ENCODE measurements at regions not wholly inside any gene's neighbourhood (a gene's known extent, or its start where the extent isn't known, plus 50 kb on each side); places are given as distances from the start of the nearest gene placed in this dataset.
"Not testable (repeated sequence)": the region's sequence is repeated elsewhere in the genome, so short reads cannot be mapped to it uniquely, and the experiment has no call there.

DNA sequence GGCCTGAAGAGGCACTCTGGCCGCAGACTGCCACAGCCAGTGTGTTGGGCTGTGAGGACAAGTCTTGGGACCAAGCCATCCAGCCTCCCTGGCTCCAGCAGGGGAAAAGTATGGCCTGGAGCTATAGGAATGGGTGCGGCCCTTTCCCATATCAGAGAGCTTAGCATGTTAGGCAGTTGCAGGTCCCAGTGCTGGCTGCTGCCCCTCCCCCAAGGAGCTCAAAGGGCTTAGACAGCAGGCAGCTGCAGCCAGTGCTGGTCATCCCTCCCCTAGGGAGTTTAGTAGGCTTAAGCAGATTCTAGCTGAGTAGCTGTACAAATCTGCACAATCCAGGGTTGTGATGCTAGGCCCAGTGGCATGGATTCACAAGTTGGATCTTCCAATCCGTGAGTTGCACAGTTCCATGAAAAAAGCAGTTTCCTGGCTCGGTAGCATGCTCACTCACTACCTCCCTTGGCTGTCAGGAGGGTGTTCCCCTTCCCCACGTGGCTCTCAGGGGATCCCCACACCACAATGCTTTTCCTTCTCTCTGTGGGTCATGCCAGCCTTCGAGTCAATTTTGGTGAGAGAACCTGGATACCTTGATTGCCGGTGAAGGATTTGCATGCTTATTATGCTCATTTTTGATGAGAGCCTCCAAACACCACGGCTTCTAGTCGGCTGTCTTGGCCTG, 1490.8 kb downstream of the BRINP3 start:
- no peak for DNase-seq

DNA sequence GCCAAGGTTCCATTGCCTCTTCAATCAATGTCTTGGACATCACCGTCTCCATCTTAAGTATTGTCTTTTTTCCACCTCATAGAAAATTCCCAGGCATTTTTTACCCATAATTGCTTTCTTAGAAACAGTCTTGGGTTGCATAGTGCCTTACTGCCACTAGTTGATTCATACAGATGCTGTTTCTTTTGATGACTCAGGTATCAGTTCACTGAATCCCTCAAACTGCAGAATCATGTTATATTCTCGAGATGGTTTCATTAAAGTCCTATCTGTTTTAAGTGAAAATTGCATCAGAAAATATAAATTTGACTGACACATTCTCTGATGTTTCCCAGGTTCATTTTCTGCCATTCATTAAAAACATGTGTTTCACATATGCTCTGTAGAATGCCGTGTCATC, 1489.1 kb downstream of the BRINP3 start:
- no peak for DNase-seq

DNA sequence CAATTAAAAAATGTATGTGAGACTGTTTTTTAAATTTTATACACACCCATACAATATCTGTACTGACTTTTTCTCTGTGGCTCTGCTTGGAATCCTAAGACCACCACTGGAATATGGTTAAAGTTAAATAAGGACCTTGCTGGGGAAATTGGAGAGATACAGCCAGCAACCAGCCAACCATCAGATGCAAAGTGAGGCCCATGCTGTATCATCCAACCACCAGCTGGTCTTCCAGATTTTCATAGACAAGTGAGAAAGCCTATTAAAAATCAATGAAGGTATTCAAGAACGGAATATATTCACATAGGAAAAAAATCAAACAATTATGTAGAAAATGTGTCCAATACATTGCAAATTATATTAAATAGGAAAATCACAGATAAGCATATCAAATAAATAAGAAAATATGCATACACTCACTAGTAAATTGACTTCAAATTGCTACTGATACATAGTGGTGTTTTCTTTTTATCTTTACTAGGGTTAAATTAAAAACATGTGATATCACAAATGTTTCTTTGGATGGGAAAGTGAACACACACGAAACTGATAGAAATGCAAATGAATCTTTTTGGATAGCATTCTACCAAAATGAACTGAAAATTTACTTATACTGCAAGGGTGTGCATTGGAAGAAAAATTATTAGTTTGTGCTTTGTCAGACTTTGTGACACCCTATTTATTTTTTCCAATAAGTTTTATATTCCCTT, 1486.3 kb downstream of the BRINP3 start:
- DNase-seq = no peak

DNA sequence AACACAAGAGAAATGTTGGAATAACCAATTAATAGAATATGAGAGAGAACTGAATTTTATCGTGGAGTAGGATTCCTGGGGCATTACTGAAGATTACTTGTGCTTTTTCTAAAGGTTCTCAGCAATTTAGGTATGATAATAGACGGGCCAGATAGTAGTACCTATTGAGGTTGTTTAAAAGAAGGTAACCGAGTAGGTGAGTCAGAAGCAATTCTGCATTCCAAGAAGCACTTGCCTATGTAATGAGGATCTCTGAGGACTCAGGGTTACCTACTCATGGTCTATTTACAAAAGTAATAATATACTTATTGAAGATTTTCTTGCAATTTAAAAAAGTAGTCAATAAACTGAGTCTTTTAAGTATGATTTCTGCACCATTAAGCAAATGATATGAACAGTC, 1469.8 kb downstream of the BRINP3 start:
- no peak for DNase-seq

DNA sequence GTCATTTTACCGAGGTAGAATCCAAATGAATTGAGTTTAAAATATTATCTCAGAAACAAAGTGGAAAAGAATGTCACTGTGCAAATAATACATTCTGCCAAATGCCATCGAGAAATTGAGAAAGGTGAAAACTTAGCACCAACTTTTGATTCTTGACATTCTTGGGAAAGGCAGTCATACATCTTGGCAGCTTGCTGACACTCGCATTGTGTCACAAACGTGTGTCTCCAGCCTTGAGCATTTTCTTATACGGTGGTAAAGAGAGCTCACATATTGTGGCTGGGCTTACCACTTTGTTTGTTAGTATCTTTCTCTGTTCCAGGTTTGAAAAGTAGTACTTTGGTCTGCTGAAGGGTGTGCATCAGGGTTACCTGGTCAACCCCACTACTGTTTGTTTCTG, 1456.1 kb downstream of the BRINP3 start:
- no peak for DNase-seq

DNA sequence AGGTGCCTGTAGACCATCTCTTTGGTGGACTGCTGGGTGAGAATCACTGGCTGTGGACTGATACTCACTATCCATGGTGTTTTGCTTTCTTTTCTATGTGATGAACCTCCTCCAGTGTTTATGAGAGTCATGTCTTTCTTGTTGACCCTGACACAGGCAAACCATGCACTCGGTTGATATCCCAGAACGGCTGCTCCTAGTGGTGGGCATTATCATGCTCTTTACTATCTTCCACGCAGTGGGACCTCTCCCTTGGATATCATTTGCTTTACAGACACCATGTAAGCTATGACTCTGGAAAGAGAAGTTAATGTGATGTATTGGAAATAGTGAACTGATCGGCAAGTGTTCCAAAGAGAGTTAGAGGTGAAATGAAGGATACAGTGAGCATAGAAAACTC, 1455.6 kb downstream of the BRINP3 start:
- DNase-seq = no peak

DNA sequence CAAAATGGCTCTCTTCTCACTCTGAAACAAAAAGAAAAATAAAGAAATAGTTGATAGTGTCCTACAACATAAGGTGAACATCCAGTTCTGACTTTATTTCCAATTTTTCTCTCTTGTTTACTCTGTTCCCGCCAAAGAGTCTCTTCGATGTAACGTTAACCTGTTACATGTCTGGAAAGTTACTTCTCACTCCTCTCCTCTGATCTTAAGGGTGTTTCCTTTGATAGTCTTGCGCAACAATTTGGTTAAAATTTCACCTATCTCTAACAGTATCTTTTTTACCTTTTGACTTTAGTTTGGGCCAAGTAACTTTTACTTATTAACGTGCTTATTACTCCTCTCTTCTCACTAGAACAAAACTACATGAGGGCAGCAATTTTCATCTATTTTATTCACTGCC, 1450.2 kb downstream of the BRINP3 start:
- DNase-seq = no peak

DNA sequence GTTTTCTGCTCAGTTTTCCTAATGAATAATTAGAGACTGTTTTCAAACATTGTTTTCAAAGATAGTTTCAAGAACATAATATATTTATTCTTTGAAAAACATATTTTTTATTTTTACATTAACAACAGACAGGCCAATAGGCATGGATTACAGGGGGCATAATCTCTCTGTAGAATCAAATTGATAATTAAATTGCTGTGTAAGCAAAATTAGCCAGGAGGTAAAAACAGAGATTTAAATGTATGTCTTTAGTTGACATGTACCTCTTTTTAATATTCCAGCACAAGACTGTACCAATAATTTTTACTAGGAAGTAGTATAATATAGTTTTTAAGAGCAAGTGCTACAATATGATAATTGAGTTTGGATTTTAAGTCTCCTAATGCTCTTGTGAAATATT, 1444.5 kb downstream of the BRINP3 start:
- DNase-seq = no peak

DNA sequence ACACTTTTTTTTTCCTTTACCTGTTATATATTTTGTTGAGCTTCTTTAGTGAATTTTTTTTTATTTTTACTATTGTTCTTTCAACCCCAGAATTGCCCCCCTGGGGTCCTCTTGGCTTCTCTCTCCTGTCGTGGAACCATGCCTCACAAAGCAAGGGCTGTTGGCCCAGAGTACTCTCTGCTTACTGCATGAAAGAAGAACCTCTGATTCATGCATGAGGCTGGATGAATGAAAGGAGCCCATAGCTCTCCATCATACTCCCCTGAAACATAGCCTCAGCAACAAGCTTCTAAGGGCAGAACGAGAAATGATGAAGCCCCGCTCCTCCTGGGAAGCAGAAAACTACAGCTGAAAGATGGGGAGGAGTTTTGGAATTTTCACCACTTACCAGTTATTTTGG, 1441.0 kb downstream of the BRINP3 start:
- DNase-seq = no peak

DNA sequence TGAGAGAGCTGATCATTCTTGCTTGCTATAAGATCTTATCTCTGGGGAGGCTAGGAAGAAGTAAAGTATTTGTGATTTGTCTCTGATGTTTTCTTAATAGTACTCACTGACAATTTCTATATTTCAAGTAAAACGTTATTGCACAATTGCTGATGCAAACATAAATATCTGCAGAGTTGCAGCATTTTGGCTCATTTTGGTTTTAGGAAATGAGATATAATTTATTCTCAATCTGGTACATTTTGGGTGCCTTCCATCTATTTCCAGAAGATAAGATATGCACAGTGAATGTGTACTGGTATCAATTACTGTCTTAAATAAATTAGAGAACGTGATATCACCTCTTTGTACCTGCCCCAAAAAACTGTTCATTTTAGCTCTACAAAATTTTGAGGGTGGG, 1431.5 kb downstream of the BRINP3 start:
- no peak for DNase-seq

DNA sequence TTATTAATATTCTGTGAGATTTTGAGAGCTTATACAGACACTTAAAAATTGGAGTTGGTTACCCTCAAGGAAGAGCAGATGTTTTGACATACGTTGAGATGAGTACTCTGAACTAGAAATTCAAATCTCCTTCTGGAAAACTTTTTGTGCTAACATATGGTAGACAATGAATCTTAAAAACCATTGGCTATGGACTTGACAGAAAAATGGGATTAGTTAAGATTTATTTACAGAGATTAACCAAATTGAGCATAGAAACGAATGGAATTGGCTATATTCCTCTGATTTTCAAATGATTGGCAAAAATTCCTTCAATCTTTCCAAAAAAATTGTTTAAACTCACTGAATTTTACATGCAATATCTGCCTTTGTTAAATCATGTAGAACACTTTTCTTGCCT, 1392.9 kb downstream of the BRINP3 start:
- DNase-seq = no peak

DNA sequence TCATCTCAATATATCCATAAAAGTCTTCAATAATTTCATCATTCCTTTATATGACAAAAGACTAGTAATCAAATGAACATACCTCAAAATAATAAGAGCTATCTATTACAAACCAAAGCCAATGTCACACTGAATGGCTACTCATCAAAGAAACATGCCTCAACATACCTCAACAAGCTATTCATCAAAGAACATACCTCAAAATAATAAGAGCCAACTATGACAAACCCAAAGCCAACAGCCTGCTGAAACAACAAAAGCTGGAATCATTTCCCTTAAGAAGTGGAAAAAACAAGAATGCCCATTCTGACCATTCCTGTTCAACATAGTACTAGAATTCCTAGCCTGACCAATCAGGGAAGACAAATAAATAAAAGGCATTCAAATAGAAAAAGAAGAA, 1373.7 kb downstream of the BRINP3 start:
- DNase-seq = no peak

DNA sequence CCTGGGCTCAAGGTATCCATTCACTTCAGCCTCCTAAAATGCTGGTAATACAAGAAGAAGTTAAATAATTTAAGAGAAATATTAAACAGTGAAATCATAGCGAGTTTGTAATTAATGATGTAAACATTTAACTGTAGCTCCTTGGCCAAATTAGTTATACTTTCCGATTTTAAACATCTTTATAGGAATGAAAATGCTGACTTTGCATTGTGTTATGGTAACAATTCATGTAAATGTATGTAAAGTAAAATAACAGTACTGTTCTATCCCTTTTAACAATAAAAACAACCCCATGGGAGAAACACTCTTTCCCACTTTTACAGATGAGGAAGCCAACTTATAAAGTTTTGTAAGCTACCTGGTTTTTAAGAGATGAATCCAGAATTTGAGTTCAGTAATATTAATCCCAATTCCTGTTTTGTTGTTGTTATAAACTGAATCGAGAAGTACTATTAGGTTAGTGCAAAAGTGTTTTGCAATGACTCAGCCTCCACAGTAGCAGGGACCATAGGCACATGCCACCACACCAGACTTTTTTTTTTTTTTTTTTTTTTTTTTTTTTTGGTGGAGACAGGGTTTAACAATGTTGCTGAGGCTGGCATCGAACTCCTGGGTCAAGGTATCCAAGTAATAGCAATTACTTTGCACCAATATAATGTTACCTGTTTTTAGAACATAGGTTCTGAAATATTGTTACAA, 1360.4 kb downstream of the BRINP3 start:
- no peak for DNase-seq

DNA sequence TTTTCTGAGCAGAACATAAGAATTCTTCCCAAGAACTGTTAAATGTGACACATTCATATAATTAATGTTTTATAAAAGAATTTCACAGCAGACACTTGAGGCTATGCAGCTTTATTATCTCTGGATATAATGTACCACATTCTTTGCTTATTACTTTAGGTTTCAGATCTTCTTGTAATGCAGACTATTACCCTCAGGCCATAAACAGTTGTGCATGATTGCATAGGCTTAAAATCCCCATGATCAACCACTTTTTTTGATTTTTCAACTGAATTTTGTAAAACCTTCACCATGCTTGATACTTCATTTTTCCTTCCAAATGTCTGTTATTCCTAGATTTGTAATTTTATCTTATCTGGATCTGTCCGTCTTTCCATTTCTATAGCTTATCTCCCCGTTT, 1355.7 kb downstream of the BRINP3 start:
- no peak for DNase-seq

DNA sequence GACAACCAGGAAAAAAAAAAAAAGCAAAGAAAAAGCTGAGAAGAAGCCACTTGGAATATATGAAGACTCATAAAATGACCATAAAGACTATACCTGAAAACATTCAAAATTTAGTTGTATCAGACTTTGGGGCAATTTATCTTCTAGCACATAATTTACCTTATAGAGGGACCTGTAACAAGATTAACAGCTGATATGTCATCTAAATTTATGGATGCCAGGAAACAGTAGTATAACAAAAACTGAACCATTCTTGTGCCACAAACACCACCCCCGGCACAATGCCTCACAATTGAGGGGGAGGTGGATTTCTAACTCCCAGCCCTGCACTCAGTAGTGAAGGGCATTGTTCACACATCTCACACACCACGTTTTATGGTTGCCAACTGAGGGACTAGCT, 1352.0 kb downstream of the BRINP3 start:
- no peak for DNase-seq

DNA sequence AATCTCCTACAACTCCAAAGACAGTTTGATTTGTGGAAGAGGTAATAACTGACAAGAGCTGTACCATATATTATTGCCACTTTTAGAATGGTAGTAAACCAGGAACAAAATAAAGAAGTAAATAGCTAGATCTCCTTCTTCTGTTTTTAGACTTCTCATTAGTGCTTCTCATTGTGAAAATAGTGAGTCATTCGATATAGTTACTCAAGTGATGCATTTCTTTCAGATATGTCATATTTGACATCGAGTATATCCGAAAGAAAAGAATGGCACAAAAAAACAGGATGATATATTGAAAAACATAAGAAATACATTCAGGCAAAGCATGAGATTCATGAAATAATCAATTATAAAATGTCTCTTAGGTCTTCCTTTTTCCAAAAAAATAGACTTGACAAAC, 1346.1 kb downstream of the BRINP3 start:
- DNase-seq = no peak

DNA sequence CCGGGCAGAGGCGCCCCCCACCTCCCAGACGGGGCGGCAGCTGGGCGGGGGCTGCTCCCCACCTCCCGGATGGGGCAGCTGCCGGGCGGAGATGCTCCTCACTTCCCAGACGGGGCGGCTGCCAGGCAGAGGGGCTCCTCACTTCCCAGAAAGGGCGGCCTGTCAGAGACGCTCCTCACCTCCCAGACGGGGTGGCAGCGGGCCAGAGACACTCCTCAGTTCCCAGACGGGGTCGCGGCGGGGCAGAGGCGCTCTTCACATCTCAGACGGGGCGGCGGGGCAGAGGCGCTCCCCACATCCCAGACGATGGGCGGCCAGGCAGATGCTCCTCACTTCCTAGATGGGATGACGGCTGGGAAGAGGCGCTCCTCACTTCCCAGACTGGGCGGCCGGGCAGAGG, 1337.9 kb downstream of the BRINP3 start:
- DNase-seq = not testable (repeated sequence)

DNA sequence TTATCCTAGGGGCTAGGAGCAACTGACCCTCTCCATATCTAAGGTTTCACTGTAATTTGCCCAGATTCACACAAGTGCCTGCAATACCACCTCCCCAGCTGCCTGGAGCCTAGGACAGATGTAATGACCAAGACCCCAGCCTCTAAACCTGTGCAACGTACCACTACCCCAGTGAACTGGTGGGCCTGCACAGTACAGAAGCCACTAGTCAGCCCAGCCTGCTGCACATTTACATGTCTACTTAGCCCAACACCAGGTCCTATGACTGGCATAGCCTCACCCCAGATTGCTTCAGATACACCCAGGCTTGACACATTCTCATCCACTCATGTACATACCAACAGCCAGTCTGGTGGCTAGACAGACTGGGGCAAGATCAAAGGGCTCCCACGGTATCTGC, 1336.6 kb downstream of the BRINP3 start:
- no peak for DNase-seq

DNA sequence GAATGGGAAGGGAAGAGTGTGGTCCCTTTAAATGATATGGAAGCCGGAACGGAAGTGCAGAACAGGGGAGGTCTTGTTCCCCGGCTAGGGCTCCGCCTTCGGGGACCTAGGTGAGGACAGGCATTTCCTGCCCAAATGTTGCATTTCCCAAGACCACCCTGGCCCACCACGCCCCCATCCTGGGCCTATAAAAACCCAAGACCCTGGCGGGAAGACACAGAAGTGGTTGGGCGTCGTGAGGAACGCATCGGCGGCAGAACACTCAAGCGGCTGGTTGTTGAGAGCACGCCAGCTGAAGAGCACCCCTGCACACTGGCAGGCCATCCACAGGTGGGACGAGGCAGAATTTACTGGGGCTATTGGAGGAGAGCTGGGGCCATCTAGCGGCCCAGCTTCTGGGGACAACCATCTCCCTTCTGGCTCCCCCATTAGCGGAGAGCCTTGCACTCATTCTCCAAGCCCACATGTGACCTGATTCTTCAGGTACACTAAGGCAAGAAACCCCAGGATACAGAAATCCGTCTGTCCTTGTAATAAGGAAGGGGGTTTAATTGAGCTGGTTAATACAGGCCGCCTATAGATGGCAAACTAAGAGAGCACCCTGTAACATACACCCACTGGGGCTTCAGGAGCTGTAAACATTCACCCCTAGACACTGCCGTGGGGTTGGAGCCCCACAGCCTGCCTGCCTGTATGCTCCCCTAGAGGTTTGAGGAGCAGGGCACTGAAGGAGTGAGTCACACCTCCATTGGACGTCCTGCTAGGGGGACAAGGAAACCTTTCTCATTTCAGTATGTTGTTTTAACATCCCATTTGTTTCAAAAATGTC, 1327.9 kb downstream of the BRINP3 start:
- no peak for DNase-seq

DNA sequence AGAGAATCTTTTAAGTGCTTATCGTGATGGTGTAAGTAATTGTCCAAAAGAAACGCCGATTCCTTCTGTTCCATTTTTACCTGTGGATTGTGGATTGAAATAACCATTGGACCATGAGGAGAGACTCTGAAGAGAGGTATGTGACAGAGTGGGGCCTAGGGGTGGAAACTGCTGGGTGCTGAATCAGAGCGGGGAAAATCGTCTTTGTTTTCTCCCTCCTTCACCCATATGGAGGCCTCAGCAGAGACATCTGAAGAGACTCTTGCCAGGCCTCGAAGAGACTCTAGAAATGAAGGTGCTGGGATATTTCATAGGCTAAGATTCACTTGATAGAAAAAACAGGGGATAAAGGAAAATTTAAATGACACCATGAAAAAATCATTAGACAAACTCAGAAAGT, 1327.0 kb downstream of the BRINP3 start:
- DNase-seq = no peak

DNA sequence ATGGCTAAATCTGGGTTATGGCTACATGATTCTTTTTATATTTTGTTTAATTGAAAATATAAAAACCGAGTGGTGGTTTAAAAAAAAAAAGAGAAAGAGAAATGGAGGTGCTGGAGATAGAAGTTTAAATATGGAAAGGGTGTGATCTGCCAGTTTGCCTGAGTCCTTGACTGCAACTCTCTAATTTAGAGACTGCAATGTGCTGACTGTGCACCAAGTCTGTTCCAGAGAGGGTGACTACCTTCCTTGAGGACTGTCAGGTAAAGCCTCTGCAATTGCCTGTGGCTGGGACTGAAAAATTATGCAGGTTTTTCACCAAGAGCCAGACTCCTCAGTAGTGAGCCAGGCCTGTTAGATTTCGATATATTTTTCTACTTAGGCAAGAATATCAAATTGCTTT, 1326.3 kb downstream of the BRINP3 start:
- no peak for DNase-seq

DNA sequence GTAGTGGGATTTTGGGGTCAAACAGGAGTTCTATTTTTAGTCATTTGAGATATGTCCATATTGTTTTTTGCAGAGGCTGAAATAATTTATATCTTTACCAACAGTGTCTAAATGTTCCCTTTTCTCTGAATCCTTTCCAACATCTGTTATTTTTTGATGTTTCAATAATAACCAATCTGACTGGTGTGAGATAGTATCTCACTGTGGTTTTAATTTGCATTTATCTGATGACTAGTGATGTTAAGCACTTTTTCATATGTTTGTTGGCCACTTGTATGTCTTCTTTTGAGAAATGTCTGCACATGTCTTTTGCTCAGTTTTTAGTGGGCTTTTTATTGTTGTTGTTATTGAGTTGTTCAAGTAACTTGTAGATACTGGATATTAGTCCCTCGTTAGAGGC, 1325.0 kb downstream of the BRINP3 start:
- DNase-seq = no peak

DNA sequence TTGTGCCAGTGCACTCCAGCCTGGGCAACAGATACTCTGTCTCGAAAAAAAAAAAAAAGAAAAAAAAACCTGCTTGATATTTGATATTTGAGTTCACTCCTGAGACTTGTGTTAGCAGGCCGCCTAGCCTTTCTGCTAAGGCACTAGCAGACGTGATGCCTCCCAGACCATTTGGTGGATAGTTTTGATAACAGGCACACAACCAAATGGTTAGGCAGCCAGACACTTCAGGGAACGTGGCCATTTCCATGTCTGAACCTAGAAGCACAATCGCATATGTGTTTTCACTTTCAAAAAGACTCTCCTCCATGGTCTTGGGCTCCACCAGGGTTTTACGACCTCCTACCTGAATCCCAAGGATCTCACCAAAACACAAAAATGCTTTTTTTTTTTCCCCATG, 1319.5 kb downstream of the BRINP3 start:
- DNase-seq = no peak

DNA sequence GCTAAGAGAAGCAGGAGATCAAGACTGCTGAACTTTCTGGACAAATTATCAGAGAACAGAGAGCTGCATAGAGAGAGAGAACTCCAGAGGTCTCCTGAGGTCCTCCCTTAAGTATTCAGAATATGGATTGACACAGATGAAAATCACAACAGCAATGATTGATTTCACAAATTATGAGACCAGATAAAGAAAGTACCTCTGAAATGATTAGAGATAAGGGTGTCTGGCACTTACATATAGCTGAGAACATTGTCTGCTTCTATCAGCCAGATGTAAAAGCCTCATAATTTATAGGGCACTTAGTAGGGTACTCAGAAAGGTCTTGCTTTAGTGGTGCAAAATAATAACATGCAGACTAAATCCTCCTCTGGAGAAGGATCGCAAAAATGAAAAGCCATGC, 1301.8 kb downstream of the BRINP3 start:
- no peak for DNase-seq
